Skeletal muscle tissue (tissue), 3 donors: ENCODE measurements at regions not wholly inside any gene's neighbourhood (a gene's known extent, or its start where the extent isn't known, plus 50 kb on each side); places are given as distances from the start of the nearest gene placed in this dataset.
"Not testable (repeated sequence)": the region's sequence is repeated elsewhere in the genome, so short reads cannot be mapped to it uniquely, and the experiment has no call there.

ENCODE experiments used
- H3K27ac ChIP-seq: one replicate; pipeline ENCODE4 v1.7.0; 2013; ENCODE audit warnings: mild to moderate bottlenecking, low read depth, low read length, inconsistent platforms
- H3K27me3 ChIP-seq, 3 donors: one replicate each; pipeline ENCODE4 v1.7.0; 2013; ENCODE audit warnings: low read length in 3 of 3; ENCODE audit not compliant: control insufficient read depth in 3 of 3, insufficient read depth in 3 of 3
- H3K36me3 ChIP-seq, 3 donors: one replicate each; pipeline ENCODE4 v1.7.0; 2013; ENCODE audit warnings: low read length in 3 of 3; ENCODE audit not compliant: control insufficient read depth in 3 of 3, insufficient read depth in 3 of 3
- H3K4me1 ChIP-seq, 3 donors: one replicate each; pipeline ENCODE4 v1.7.0; 2013; ENCODE audit warnings: low read length in 3 of 3, mild to moderate bottlenecking in 3 of 3; ENCODE audit not compliant: control insufficient read depth in 3 of 3, insufficient read depth in 3 of 3
- H3K4me3 ChIP-seq, 3 donors: one replicate each; pipeline ENCODE4 v1.7.0; 2013; ENCODE audit warnings: low read length in 3 of 3
- H3K9ac ChIP-seq, 3 donors: one replicate each; pipeline ENCODE4 v1.7.0; 2013; ENCODE audit warnings: low read length in 3 of 3, mild to moderate bottlenecking in 3 of 3, moderate library complexity in 2 of 3, low read depth in 1 of 3
- H3K9me3 ChIP-seq, 3 donors: one replicate each; pipeline ENCODE4 v1.7.0; 2013; ENCODE audit warnings: low read length in 3 of 3; ENCODE audit not compliant: control insufficient read depth in 3 of 3
- donor health status: Osteomylitis.

DNA sequence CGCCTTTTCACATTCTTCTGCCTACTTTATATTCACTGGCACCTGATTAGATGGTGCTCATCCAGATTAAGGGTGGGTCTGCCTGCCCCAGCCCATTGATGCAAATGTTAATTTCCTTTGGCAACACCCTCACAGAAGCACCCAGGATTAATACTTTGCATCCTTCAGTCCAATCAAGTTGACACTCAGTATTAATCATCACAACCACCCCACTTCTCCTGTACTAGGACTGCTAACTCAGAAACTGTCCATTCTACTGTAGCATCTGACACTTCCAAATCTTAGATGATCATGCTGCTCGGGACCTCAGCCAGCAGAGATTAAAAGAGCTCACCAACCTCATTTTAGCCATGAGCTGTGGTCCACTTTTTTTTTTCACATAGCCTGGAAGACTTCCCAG is 268.5 kb downstream of the SATB2 start:
- H3K9me3 ChIP-seq: no peaks in the 10 kb centered on the region
- no peak overlapping the region for H3K4me3 ChIP-seq
- H3K27ac ChIP-seq: no peak overlapping the region
- H3K4me1 ChIP-seq: no peaks in the 10 kb centered on the region
- H3K27me3 ChIP-seq: no peaks in the 10 kb centered on the region
- no peaks in the 10 kb centered on the region for H3K36me3 ChIP-seq
- no peak overlapping the region for H3K9ac ChIP-seq

DNA sequence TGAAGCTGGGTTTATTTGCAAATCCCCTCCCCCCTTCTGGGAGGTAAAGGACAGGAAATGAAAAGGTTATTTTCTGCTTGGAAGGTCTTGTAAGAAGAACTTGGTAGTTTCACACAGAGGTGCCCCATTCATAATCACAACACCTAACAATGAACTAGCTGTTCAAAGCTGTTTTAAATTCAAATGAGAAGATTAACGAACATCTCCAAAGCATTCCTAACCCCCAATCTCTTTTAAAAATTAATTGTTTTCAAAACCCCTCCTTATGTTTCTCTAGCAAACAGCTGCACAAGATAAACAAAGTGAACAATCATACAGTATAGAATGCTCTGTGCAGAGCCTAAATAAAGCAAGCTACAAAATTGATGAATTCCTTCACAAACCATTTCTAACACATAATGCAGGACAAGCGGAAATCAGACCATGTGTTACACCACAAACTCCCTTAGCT is 271.4 kb downstream of the SATB2 start:
- no peaks in the 10 kb centered on the region for H3K27me3 ChIP-seq
- H3K27ac ChIP-seq: no peak overlapping the region
- no peaks in the 10 kb centered on the region for H3K9me3 ChIP-seq
- H3K36me3 ChIP-seq: no peaks in the 10 kb centered on the region
- no peak overlapping the region for H3K4me3 ChIP-seq
- H3K9ac ChIP-seq: no peak overlapping the region
- no peaks in the 10 kb centered on the region for H3K4me1 ChIP-seq

DNA sequence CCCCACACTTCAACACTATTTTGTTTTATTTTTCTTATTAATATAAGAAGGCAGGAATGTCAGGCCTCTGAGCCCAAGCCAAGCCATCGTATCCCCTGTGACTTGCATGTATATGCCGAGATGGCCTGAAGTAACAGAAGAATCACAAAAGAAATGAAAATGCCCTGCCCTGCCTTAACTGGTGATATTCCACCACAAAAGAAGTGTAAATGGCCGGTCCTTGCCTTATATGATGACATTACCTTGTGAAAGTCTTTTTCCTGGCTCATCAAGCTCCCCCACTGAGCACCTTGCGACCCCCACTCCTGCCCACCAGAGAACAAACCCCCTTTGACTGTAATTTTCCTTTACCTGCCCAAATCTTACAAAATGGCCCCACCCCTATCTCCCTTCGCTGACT is 272.6 kb downstream of the SATB2 start:
- not testable (repeated sequence) for H3K36me3 ChIP-seq, H3K4me3 ChIP-seq, H3K27me3 ChIP-seq, H3K27ac ChIP-seq, H3K9ac ChIP-seq, H3K9me3 ChIP-seq, H3K4me1 ChIP-seq

DNA sequence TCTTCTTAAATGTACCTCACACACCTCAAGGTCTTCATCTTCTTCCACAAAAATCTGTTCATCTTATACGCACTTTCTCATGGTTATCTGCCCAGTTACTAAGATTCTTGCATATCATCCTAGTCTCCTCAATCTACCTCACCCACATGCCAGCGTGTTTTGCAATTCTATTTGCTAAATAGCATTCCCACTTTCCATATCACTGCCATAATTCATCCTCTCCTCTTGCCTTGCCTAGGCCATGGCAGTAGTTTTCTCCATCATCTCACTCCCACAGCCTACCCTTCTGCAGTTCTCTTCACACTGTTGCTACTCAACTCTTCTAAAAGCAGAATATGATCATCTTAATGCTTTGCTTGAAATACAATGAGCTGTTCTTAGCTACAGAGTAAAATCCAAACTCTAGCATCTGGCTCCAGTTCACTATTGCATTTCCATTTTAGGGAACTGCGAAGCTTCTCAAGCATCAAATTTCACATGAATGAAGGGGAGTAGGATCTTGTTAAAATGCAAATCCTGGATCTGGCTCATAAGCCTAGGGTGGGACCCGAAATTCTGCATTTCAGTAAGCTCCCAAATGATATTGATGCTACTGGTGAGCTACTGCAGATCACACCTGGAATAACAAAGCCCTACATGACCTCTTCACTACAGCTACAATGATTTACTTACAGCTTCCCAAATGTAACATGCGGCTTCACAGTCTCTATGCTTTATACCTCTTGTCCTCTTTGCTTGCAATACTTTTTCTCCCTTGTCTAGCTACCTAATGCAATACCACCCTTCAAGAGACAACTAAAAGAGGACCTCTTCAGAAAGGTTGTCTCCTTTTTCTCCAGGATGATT is 293.9 kb downstream of the SATB2 start:
- H3K27ac ChIP-seq: no peak overlapping the region
- no peak overlapping the region for H3K4me3 ChIP-seq
- no peak overlapping the region for H3K9ac ChIP-seq
- H3K36me3 ChIP-seq: no peaks in the 10 kb centered on the region
- no peaks in the 10 kb centered on the region for H3K4me1 ChIP-seq
- no peaks in the 10 kb centered on the region for H3K27me3 ChIP-seq
- H3K9me3 ChIP-seq: no peaks in the 10 kb centered on the region

DNA sequence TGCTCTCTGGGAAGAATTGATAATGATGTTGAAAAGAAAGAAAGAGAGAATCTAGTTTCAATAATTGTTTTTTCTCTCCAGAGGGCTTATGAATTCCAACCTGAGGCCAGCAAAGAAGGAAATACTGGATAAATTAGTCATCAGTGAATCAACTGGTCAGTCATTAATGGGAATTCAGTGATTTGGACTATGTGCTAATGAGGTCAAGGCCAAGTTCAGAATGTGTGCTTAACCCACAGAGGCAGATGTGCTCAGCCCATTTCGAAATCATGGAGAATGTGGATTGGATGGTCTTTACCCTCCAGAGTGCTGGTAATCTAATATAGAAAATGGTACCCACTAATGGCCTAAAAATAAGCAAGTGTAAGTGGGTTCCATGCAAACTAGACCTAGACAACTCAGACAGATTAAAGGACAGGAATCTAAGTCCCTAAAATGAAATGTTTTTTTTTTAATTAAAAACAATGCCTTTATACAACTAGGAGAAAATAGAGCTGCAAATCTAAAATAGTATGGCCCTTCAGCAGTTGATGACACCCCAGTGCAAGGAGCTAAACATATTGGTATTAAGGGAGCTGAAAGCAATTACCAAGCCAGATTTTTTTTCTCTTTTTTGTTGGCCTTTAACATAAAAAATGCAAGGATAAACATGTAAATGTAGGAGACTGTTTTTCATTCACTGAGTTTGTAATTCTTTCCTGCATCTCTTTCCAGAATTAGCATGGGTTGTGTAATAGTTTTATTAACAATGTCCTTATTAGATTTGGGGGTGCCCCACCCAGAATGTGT is 296.9 kb downstream of the SATB2 start:
- H3K4me3 ChIP-seq: no peak overlapping the region
- no peaks in the 10 kb centered on the region for H3K36me3 ChIP-seq
- no peaks in the 10 kb centered on the region for H3K9me3 ChIP-seq
- no peak overlapping the region for H3K27ac ChIP-seq
- H3K4me1 ChIP-seq: no peaks in the 10 kb centered on the region
- no peak overlapping the region for H3K9ac ChIP-seq
- H3K27me3 ChIP-seq: no peaks in the 10 kb centered on the region

DNA sequence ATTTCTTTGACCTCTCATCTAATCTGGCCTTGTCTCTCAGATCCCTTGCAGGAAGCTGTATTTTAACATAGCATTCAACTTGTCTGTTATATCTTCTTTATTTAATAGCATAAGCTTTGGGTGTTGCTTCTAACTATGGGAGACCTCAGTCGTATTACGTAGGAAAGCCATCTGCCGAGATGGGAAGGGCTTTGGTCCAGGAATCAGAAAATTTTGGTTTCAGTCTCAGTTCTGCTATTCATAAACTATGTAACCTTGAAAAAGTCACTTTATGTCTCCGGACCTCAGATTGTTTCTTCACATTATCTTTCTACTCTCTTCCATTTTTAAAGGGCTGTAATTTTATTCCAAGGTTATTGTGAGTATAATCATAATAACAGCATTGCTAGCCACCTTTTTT is 297.7 kb downstream of the SATB2 start:
- peaks cover 0 to 2% (median 0%) of the 10 kb centered on the region in 3 donors for H3K9me3 ChIP-seq
- no peaks in the 10 kb centered on the region for H3K4me1 ChIP-seq
- H3K4me3 ChIP-seq: no peak overlapping the region
- no peaks in the 10 kb centered on the region for H3K27me3 ChIP-seq
- H3K9ac ChIP-seq: no peak overlapping the region
- no peaks in the 10 kb centered on the region for H3K36me3 ChIP-seq
- no peak overlapping the region for H3K27ac ChIP-seq

DNA sequence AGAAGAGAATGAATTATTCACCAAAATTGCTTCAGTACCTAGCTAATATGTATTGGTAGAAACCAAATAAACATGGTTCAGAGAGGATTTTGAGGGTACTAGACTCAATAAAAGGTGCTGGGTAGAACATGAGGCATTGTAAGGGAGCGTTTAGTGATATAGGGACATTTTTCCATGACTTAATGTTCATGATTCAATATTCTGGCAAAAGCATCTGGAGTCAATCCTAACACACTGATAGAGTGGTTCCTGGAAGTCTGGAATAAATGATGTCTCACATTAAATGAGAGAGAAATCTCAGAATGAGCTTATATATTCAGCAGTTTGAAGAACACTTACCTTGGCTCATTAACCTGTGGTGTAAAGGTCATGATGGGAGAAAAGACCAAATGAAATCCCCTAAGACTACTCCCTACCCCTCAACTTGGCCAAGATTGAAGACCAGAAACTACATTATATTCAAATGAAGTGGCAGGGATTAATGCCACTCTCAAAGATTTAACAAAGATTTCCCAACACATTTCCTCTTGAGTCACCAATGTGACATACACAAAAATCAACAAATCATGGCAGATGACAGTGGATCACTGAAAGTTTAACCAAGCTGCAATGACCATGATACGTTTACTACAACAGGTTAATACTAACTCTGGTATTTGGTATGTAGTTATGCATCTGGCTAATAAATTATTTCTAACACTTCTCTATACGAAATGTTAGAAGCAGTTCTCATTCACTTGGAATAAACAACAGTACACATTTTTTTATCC is 309.5 kb downstream of the SATB2 start:
- no peak overlapping the region for H3K9ac ChIP-seq

DNA sequence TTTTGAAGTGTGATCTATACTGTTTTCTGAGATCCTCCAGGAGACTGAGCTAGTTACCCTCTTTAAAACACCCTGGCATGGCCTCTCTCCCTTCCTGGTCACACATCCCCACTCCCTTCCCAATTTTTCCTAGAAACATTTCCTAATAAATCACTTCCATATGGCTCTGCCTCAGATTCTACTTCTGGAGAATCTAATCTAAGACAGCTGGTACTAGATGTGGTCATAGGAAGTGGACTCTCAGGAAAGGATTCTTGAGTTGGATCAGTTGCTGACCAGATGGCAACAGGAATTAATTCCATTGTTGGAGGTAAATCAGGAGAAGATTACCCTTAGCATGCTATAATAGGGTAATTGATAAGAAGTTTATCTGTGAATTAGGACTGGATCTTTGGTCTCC is 310.5 kb downstream of the SATB2 start:
- no peaks in the 10 kb centered on the region for H3K9me3 ChIP-seq
- H3K27ac ChIP-seq: no peak overlapping the region
- no peaks in the 10 kb centered on the region for H3K27me3 ChIP-seq
- no peak overlapping the region for H3K4me3 ChIP-seq
- H3K36me3 ChIP-seq: no peaks in the 10 kb centered on the region
- no peaks in the 10 kb centered on the region for H3K4me1 ChIP-seq
- no peak overlapping the region for H3K9ac ChIP-seq

More for the DNA sequence above, 309.5 kb downstream of the SATB2 start:
- Histone ChIP-seq H3K4me3 (no peak overlapping the region), H3K9me3 (no peaks in the 10 kb centered on the region), H3K4me1 (no peaks in the 10 kb centered on the region), H3K27ac (no peak overlapping the region), H3K27me3 (no peaks in the 10 kb centered on the region), H3K36me3 (no peaks in the 10 kb centered on the region)

DNA sequence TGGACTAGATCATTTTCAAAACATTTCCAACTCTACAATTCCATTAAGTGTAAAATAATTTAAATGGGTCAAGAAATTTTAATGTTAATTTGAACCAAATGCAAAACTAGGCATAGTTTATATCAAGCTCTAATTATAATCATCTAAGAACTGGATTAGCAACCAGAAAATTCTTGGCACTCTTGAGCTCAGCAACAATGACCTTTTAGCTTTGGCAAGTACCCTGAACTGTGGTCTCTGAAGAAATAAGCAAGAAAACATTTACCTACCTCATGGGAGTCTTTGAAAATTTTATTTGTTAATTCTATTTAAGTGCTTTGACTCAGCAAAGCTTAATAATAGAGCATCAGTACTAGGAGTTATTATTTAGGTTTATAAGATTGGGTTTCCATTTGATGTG is 313.2 kb downstream of the SATB2 start:
- Histone ChIP-seq H3K4me3 (no peak overlapping the region), H3K27ac (no peak overlapping the region), H3K27me3 (no peaks in the 10 kb centered on the region), H3K9me3 (peaks cover 0 to 3% (median 2%) of the 10 kb centered on the region in 3 donors), H3K9ac (no peak overlapping the region), H3K36me3 (no peaks in the 10 kb centered on the region), H3K4me1 (no peaks in the 10 kb centered on the region)
